Kidney glomerular epithelial cell (primary cell): ENCODE measurements at regions not wholly inside any gene's neighbourhood (a gene's known extent, or its start where the extent isn't known, plus 50 kb on each side); places are given as distances from the start of the nearest gene placed in this dataset.
A peak's percentile ranks its signal among the peaks of the same experiment; 100 is the strongest.
"Not testable (repeated sequence)": the region's sequence is repeated elsewhere in the genome, so short reads cannot be mapped to it uniquely, and the experiment has no call there.

Experiments
- DNase-seq: peaks from one replicate; lab custom pipeline; 2025; lab: John Stamatoyannopoulos, UW

GRCh38 chr6:85838351-85839119, 195.8 kb upstream of the SYNCRIP start:
- DNase-seq = not testable (repeated sequence)

DNA sequence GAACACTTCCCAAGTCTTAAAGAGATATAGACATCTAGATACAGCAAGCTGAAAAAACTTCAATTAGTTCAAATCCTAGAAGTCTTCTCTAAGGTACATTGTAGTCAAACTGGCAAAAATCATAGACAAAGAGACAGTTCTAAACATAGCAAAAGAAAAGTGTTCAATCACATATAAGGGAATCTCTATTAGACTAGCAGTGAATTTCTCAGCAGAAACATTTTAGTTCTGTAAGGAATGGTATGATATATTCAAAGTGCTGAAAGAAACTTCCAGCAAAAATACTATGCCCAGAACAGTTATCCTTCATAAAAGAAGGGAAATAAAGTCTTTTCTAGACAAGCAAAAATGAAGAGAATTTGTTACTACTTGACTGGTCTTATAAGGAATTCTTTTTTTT, 186.3 kb upstream of the SYNCRIP start:
- no peak for DNase-seq

- DNase-seq = no peak
Measured at GRCh38 chr6:85826997-85827396, 184.3 kb upstream of the SYNCRIP start.

GRCh38 chr6:85824329-85824728, 181.6 kb upstream of the SYNCRIP start:
- no peak for DNase-seq

- DNase-seq = no peak
Measured at GRCh38 chr6:85810558-85810957, 167.9 kb upstream of the SYNCRIP start.

- DNase-seq = no peak
Measured at GRCh38 chr6:85803721-85804120, 161.0 kb upstream of the SYNCRIP start.

DNA sequence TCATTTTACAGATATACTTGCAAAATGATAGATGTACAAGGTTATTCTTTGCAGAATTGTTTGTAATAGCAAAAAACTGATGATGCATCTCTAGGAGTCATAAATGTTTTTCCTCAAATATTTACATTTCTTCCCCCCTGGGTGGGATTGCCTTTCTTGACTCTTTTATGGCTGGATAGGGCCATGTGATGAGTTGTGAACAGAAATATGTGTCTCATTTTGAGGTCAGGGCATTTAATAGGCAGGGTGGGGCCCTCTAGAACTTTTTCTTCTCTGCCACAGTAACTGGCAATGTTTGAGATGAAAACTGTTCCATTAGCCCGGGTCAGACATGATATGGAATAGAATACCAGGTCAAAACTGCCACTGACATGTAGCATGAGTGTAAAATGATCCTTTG, 159.5 kb upstream of the SYNCRIP start:
- no peak for DNase-seq

DNA sequence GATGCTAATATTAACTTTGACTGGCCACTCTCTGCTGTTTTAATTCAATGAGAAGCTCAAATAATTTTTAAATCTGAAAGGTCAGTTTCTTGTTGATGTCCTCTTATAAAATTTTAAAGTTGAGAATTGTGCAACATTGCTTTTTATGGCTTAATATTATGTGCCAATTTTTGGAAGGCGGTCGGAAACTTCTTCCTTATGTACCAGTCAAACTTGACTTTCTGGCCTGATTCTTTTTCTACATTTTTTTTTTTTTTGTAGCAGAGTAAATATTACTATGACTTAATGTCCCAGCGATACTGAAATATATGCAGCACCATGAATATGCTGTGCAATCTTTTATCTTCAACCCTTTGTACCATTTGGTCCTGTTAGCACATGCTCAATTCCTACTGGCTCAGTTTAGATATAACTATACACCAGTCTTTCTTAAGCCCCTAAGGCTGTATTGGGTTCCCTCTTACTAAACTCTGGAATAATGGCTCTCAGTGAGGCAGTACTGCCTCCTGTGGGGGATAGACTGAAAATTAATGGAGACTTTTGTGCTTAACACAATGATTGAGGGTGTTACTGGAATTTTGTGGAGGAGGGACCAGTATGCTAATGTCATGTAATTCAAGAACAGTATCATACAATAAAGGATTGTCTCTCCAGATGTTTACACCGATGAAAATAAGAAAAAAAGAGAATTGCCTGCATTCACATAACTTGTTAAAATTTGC, 156.4 kb upstream of the SYNCRIP start:
- DNase-seq = no peak

DNA sequence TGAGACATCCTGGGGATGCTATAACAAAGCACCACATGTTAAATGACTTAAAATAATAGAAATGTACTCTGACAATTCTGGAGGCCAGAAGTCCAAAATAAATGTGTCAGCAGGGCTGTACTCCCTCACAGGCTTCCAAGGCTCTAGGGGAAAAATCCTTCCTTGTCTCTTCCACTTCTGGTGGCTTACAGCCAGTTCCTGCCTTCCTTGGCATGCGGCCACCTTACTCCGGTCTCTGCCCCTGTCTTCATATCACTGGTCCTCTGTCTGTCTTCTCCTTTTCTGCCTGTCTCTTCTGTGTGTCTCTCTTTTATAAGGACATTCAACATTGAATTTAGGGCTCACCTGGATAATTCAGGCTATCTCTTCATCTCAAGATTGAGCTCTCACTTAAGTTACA, 155.3 kb upstream of the SYNCRIP start:
- no peak for DNase-seq

DNA sequence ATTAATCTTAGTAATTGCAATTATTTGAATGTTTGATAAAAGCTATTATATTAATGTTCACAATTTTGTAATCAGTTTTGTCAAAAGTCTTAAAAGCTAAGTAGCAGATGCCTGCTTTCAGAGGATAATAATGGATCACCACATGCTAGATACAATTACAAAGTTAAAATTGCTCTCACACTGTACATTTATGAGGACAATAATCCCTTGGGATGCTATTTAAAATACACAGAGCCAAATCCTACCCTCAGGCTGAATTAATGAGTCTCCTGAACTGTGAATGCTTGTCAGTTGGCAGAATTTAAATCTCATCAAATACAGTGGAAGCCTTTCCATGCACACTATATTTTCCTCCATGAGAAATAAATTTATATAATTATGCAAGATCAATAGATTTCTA, 153.3 kb upstream of the SYNCRIP start:
- DNase-seq = no peak

DNA sequence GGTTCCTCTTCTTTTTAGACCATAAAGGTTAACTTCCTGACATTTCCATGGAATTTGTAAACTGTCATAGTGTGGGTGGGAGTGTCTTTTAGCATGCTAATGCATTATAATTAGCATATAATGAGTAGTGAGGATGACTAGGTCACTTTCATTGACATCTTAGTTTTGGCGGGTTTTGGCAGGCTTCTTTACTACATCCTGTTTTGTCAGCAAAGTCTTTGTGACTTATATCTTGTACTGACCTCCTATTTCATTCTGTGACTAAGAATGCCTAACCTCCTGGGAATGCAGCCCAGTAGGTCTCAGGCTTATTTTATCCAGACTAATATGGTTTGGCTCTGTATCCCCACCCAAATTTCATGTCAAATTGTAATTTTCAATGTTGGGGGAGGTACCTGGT, 149.6 kb upstream of the SYNCRIP start:
- no peak for DNase-seq

GRCh38 chr6:85775883-85776282, 133.2 kb upstream of the SYNCRIP start:
- DNase-seq = no peak

DNA sequence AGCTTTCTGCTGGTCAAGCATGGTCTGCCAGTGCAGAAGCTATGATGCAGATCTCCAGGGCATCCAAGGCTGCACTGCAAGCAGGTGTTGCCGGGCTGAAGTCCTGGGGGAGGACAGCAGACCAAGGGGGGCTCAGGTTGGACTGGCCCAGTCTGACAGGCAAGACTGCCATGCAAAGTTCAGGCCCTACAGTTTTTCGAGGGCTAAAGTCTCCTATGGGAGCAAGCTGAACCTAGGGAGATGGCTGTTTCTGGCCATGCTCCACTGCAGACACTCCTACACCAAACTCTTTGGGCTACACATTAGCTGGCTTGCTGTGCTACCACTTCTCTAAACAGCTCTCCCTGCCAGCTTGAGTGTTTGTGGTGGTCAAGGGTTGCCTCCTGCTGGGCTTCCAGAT, 130.0 kb upstream of the SYNCRIP start:
- DNase-seq = no peak

DNA sequence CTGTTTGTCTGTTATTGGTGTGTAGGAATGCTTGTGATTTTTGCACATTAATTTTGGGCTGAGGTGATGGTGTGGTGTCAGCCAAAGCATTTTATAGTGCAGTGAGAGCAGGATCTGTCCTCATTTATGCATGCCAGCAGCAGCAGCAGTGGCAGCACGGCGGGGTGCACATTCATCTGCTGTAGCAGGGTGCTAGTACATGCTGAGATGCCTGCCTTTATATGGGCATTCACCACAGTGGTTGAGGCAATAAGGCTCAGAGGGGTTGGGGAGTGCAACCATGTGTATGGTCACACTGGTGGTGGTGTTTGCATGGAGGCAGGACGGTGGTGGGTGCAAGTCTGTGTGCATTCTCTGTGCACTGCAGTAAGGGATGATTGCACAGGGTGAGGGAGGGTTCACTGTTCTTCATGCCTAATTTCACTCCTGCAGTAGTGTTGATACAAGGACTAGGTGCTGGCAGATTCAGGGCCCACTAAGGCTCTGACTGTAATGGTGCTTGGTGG, 129.3 kb upstream of the SYNCRIP start:
- no peak for DNase-seq

DNA sequence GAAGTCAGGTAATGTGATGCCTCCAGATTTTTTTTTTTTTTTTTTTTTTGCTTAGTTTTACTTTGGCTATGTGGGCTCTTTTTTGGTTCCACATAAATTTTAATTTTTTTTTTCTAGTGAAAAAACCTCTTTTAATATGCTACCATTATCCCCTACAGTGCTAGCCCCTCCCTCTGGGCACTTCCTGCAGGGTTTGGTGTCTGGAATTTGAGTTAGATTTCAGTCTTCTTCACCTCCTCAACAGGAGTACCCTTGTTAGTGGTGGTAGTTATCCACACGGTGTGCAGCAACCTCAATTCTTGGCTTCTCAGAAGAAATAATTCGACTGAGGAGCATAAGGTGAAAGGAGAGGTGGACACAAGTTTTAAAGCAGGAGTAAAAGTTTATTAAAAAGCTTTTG, 128.8 kb upstream of the SYNCRIP start:
- no peak for DNase-seq

DNA sequence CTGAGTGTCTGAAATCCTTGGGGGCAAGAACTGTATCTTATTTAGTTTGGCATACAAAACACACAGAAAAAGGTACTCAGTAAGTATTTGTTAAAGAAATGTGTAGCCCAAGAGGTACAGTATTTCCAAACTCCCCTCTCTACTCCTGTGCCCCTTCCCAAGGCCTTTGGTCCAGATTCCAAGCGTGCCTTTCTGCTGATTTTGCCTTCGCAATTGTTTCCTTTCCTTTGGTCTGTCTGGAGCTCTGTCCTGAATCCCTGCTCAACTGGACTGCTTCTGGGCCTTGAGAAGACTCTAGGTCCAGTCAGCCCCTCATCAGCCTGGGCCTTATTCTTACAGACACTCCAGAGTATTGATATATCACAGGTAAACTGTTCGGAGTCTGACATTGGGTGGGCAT, 122.2 kb upstream of the SYNCRIP start:
- DNase-seq = no peak

DNA sequence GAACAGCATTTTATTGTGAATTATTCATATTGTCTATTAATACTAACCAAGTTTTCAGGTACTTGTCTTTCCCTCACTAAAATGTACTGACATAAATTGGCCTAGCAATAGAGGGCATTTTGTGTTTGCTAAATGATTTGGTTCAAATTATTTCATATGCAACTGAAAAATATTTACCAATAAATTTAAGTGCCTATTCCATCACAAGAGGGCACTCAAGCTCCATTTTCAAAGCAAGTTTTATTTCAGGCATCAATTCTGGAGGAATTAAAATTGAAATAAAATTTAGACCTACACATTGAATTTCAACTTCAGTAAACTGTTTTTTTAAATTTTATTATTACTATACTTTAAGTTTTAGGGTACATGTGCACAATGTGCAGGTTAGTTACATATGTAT, 114.3 kb upstream of the SYNCRIP start:
- peak; percentile 39 for DNase-seq

- DNase-seq = no peak
Measured at GRCh38 chr6:85754894-85755293, 112.2 kb upstream of the SYNCRIP start.

GRCh38 chr6:85752602-85753001, 109.9 kb upstream of the SYNCRIP start:
- DNase-seq = no peak

DNA sequence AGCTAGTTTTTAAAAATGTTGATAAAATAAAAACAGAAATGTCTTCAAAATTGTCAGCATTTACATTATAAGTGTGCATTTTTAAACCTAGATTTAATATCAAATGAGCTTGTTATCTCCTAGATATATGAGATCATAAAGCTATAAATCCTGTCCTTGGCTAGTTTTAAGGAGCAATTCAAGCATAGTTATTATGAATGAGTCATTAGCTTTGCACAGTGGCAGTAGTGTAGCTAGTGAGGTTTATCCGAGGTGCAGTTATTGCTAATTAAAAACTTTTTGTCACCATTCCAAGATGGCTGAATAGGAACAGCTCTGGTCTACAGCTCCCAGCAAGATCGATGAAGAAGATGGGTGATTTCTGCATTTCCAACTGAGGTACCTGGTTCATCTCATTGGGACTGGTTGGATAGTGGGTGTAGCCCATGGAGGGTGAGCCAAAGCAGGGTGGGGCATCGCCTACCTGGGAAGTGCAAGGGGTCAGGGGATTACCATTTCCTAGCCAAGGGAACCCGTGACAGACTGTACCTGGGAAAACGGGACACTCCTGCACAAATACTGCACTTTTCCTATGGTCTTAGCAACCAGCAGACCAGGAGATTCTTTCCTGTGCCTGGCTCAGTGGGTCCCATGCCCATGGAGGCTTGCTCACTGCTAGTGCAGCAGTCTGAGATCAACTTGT, 108.8 kb upstream of the SYNCRIP start:
- DNase-seq = no peak

DNA sequence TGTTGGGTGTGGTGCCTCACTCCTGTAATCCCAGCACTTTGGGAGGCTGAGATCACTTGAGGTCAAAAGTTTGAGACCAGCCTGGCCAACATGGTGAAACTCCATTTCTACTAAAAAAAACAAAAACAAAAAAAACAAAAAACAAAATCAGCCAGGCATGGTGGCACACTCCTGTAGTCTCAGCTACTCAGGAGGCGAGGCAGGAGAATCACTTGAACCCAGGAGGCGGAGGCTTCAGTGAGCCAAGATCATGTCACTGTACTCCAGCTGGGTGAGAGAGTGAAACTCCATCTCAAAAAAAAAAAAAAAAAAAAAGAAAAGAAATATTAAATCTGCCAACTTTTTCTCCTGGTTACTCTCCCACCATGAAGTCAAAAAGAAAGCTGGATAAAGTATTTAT, 107.5 kb upstream of the SYNCRIP start:
- DNase-seq = not testable (repeated sequence)

DNA sequence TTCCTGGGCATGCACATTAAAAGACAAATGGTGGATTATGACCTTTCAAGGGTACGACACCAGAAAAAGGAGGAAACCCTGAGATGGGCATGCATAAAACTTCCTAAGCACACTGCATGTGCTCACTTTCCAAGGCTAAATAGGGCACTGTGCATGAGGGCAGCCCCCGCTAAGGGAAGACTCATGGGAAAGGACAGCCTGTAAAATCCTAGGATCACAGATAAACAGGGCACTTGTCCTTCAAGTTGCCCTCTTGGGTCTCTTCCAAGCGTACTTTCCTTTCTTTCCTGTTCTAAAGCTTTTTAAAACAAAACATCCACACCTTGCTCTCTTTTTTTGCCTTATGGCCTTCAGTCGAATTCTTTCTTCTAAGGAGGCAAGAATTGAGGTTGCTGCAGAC, 106.5 kb upstream of the SYNCRIP start:
- DNase-seq = no peak

DNA sequence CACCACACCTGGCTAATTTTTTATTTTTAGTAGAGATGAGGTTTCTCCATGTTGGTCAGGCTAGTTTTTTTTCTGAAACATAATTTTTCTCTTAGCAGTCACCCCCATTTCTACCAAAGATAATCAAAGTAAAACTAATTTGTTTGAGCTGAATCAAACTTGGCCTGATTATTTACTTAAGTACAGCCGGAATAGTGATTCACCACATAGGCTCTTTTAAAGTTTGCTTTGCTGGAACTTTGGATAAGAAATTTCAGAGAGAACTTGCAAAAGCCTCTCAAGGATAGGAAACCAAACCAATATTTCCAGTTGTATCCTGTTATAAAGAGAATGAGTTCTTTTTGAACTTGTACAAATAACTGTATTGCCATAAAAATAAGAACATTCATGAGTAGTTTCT, 105.0 kb upstream of the SYNCRIP start:
- DNase-seq = no peak
